GM19240 (cell line): ENCODE measurements at regions not wholly inside any gene's neighbourhood (a gene's known extent, or its start where the extent isn't known, plus 50 kb on each side); places are given as distances from the start of the nearest gene placed in this dataset.

Source experiments
- DNase-seq: peaks from one replicate; pipeline ENCODE4 v3.0.0; 2011; ENCODE audit warnings: low spot score; ENCODE audit not compliant: insufficient read length

DNA sequence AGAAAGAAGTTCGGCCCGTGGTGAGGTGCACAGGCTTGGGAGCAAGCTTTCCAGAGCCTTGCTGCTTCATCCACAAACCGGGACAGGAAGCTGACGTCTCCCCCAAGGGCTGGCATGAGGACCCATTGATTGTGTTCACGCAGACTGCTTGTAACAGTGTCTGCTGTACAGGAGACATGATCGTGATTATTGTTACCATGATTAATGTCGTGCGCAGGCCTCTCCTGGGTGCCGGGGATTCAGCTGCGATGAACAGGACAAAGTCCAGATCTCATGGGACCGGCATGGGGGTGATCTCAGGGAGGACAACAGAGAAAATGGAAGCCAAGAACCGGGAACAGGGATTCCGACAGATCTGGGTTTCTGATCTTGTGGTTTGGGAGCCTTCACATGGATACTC, 219.9 kb downstream of the BRD1 start:
- no peak for DNase-seq

DNA sequence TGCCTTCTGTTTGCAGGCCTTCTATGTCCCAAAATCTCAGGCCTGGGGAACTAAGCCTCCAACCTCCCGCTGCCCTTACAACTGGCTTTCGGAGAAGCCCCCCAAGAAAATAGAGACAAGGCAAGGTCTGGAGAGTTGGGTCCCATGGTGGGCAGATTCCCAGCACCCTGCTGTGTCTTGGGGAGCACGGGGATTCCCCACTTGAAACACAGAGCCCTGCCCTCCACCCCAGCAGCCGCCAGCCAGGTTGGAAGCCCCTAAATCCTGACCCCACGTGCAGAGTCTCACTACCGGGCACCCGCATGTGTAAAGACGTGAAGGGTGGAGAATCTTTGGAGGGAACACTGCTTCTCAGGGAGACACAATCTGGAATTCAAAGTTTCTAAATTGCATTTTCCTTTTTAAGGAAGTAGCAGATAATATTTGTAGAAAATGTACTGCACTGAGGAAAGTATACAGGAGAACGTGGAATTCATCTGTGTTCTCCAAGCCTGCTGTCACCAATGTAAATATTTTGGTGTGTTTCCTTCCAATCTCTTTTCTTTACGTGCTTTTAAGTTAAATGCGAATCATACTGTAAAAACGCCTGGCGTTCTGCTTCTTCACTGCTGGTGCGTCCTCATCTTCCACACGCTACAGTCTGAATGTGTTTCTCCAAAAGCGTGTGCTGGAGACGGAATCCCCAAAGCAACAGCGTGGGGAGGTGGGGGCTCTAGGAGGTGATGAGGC, 220.9 kb downstream of the BRD1 start:
- no peak for DNase-seq

DNA sequence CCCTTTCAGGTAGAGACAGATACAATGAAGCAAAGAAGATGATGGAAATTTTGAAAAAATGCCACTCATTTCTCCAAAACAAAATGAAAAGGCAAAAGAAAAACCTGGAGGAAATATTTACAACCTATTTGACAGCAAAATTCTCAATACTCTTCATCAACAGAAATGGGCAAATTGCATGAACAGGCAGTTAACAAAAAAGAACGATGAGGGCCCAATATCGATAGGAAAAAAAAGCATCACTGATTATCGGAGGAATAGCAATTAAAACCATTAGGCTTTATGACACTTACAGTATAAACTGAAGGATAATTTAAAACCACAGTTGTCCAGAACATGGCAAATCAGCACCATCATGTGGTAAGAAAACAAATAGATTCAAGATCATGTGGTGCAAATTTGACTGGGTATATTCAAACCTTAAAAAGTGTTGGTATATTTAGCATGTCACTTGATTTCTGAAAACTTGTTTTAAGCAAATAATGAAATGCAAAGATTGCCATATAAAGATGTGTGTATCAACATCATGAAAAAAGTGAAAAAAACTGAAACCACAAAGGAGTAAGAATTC, 222.9 kb downstream of the BRD1 start:
- no peak for DNase-seq

DNA sequence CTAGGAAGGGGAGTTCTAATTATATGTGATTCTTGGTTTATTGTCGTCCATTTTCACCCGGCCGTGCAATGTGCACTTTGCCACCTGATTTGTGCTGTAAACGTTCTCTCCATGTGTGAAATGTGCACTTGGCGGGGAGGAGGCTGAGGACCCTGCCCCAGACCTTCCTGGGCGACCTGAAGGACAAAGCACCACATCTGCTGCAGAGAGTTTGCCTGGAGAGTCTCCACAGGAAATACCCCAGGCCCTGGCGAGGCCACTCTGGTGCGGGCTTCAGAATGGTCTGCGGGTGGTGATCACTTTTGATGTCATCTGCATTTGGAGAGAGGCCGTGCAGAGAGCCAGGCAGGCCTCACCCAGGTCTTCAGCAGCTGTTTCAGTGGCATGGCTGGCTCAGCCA, 224.7 kb downstream of the BRD1 start:
- no peak for DNase-seq

DNA sequence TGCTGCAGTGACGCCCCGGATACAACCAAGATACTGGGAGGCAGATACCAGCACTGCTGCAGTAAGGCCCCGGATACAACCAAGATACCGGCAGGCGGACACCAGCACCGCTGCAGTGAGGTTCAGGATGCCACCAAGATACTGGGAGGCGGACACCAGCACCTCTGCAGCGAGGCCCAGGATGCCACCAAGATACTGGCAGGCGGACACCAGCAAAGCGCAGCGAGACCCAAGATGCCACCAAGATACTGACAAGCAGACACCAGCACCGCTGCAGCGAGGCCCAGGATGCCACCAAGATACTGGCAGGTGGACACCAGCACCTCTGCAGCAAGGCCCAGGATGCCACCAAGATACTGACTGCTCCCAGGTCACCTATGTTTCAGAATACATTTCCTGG, 225.2 kb downstream of the BRD1 start:
- DNase-seq: no peak

DNA sequence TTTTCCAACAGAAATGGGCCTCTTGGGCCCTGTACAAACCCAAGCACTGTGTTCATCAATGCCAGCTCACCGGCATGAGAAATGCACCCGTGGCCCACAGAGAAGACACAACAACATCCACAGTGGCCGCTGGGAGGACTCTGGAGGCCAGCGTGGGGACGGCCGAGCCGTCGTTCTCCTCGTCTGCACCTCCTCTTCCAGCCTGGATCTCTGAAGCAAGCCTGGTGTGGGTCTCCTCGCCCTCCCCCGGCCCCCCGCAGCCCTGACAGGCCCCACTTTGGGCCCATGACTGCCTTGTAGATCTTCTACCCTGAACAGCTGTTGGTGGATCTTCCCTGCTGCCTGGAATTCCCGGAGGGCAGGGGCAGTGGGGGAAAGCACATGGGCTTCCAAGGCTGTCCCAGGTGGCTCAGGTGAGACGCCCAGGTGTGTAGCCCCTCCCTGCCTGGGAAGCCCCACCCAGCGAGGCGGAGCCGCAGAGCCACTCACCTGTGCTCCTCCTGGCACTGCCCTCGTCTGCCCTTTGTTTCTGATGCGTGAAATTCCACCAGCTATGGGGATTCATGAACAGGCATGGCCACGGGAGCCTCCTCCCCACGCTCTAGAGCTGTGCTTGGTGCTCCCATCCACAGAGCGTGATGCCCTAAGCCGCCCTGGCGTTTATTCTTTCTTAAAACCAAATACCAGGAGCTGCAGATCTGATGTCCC, 225.9 kb downstream of the BRD1 start:
- no peak for DNase-seq

DNA sequence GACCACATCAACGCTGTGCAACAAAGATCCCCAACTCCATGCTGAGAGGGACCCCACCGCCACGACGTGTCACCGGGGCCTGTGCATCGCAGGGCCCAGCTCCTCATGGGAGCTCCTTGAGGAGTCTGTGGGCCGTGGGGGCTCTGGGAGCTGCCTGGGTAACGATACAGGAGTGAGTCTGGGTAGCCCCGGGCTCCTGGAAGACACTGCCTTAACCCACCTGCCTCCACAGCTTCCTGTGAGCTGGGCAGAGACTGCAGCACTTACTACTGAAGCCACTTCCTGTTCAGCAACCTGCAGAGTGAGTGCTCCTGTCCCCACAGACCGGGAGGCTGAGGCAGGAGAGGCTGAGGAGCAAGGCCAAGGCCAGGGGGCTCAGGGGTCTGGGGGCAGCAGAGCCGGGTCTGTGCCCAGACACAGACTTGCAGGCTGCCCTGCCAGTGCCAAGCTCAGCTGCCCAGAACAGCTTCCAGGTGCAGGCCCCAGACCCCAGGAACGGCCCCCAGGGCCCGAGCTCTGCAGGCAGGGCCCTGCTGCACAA, 226.7 kb downstream of the BRD1 start:
- no peak for DNase-seq

DNA sequence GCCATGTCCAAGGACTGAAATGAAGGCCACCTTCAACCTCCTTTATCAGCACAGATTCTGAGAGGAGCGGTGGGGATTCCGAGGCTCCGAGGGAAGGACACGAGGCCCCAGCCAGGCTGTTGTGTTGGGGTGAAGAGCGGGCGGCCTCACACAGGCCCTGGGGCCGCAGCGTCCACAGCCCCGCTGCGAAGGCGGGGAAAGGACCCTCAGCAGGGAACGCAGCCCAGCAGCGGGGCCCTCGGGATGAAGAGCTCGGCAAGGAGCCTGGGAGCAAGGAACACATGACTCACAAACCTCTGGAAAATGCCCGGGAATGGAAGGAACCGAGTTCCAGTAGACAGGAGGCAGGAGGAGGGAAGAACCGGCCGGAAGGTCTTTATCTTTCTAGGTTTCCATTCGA, 227.2 kb downstream of the BRD1 start:
- no peak for DNase-seq

DNA sequence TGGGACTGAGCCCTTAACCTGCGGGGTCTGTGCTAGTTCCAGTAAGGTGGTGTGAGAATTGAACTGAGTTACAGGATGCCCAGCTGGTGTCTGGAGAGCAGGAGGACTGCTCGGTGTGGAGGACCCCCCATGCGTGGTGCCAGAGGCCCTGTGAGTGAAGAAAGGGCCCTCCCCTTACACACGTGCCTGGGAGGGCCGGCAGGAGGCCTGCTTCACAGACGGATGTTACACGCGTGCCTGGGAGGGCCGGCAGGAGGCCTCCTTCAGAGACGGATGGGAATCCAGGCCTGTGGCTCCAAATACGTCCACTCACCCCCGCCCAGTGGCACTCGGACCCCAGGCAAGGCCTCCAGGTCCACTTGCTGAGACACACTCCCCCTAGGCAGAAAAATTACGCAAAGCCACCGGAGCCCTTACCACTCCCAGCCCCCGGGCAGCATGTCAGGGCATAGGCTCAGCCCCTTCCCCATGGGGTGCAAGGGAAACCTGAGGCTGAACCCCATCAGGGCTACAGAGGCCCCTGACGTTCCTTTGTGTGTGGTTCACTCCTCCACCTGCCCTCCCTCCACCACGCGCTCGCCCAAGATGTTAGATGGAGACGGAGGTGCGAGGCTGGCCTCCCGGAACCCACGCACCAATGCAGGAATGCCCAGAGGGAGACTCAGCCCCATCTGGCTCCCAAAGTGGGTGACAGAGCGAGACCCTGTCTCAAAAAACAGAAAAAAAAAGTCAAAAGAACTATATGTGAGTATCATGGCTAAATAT, 227.8 kb downstream of the BRD1 start:
- no peak for DNase-seq

DNA sequence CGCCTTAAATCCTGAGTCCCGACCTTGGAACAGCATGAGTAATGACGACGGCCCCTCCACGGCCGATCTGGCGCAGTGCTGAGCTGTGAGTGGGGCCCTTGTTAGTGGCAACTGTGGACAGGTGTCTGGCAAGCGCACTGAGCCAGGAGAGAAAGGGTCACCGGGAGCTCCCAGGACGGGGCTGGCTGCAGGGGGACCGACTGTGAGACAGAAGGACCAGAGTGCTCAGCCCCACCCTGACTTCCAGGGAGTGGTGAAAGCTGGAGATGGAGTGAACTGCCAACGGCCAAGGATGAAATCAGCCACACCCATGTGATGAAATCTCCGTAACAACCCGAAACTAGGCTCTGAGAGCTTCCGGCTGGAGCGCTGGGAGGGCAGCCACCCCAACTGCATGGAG, 228.6 kb downstream of the BRD1 start:
- no peak for DNase-seq

DNA sequence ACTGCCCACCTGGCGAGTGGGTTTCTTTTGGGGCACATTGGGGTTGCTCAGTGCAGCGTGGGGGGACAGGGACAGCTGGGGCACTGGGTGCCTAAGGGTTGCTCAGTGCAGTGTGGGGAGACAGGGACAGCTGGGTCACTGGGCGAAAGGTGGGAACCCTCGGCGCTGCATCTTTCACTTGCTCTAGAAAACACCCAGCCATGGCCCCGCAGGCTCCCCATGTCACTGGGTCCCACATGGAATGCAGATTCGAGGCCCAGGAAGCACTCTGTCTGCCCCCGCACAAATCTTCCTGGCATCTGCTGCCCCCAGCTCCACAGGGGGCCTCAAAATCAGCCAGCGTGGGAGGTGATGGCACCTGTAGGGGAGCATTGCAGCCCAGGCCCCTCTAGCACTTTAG, 229.3 kb downstream of the BRD1 start:
- DNase-seq: no peak

DNA sequence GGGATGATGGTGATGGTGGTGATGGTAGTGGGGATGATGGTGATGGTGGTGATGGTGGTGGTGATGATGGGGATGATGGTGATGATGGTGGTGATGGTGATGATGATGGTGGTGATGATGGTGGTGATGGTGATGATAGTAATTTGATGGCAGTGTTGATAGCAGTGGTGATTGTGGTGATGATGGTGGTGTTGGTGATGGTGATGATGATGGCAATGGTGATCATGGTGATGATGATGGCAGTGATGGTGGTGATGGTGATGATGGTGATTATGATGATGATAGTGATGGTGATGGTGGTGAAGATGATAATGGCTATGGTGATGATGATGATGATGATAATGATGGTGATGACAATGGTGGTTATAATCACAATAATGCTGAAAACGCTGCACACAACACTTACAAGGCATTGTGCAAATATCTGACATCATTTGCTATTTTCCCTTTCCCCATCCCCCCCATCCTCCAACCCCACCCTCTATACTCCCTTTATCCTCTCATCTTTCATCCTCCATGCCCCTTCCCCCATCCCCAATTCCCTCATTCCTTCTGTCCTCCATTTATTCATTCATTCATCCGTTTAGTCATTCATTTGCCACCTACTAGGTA, 230.1 kb downstream of the BRD1 start:
- no peak for DNase-seq

DNA sequence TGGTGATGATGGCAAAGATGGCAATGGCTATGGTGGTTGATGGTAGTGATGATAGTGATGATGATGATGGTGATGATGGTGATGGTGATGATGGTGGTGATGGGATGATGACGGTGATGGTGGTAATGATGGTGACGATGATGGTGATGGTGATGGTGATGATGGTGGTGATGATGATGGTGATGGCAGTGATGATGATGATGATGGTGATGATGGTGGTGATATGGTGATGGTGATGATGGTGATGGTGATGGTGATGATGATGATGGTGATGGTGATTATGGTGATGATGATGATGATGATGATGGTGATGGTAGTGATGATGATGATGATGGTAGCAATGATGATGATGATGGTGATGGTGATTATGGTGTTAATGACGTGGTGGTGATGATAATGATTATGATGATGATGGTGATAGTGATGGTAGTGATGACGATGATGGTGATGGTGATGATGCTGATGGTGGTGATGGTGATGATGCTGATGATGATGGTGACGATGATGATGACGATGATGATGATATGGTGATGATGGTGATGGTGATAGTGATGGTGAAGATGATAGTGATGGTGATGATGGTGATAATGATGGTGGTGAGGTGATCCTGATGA, 232.1 kb downstream of the BRD1 start:
- DNase-seq: no peak

DNA sequence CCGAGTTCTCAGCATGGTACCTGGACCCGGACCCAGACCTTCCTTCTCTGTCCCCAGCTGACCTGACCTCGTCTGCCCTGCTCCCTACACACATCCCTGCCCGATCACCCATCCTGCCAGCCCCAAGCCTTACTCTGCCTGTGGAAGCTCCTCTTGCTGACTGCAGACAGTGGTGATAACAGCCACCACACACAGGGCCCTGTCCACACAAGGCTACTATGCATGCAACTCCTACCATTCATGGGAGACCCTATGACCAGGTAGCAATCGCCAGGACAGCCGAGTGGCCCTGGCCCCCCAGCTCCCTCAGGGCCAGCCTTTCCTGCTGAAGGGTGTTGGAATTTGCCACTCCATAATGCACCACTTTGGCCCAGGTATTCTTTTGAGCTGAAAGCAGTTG, 233.6 kb downstream of the BRD1 start:
- DNase-seq: no peak

DNA sequence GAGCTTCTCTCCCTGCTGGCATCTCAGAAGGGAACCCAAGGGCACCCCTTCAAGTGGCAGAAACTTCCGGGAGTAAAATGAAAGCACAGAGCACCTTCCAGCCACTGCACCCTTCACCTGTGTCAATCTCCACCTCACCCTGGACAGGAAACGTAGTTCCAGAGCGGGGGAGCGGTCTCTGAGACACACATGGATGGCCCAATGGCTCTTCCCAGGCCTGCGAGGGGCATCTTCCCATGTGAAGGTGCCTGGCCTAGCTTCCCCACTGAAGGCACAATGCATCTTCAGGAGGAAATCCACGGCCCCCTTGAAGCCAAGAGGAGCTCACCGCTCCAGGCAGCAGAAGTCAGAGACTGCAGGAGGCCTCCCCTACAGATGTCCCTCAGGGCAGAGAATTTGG, 234.2 kb downstream of the BRD1 start:
- no peak for DNase-seq

DNA sequence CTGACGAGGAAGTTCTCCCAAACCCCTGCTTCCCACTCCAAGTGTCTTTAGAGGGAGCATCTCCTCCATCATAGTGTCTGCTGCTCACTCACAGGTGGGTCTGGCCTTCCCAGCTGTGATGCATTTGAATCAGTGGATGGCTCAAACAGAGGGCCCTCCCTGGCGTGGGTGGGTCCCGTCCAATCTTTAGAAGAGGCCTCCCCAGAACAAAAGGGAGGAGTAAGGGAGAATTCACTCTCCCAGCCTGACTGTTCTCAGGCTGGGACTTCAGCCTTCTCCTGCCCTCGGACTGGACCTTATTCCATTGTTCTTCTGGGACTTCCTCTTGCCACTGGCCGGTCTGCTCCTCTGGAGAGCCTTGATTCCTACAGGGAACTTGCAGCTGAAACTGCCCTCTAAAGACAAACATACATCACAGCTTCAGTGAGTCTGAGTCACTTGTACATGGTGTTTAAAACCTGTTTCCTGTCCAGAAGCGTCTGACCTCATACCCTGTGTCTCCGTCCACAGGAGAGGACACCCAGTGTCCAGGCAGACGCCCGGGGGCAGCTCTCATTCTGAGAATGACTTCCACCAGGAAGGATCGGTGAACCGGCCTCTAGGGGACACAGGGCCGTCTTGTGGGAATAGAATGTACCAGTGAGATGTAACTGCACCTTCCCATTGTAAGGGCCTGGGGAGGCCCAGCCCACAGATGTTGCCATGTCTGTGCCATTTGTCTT, 234.7 kb downstream of the BRD1 start:
- DNase-seq: no peak

DNA sequence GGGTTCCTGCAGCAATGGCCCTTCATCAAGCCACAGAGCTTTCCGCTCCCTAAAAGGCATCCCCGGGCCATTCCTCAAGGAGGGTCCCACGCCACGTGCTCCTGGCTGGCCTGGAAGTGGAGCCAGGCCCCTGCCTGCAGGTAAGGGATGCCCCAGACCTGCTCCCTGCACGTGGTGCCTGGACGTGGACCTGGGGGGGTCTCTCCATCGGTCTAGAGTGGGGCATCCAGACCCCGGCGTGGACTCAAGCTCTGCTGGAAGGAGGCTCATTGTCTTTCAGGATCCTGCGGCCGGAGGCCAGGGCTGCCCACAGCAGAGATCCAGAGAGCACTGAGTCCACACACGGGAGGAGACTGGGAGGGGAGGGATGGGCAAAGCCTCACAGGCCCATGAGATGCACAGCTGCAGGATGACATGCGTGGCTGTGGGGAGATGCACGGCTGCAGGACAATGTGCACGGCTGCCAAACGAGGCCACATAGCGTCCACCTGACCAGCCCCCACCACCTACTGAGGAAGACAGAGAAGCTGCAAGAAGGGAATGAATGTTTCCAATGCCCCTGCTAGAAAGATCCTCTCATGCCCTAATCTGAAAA, 236.7 kb downstream of the BRD1 start:
- no peak for DNase-seq

DNA sequence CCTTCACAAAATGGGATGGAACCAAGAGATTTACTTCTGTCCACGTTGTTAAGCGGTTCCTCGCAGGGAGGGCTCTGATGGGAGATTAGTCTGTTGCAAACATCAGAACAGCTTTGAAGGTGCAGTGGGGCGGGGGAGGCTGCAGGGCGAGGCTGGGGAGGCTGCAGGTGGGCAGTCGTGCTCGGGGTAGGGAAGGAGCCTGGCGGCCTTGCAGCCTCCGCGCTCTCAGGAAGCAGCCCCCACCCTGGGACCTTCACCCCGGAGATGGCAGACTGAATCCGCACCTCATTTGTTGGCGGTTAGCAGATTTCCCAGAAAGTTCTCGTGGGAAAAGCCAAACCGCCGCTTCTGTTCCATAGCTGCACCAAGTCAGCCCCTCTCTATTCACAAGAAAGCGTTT, 237.3 kb downstream of the BRD1 start:
- DNase-seq: no peak

DNA sequence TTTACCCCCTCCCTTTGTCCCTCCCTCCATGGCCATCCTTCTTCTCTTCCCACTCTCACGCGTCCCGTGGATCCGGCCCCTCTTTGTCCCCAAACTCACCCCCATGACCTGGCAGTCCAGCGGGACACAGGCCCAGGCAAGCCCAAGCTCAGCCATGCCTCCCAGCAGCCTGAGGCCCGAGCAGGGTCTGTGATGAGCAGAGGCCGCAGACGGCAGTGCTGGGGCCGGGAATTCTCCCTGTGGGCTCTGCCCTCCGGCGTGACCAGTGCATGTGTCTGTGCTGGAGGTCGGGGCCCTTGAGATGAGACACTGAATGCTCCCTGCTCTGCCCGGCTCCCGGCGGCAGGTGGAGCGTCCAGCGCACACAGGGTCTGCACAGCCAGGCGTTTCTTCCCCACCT, 237.9 kb downstream of the BRD1 start:
- DNase-seq: no peak

DNA sequence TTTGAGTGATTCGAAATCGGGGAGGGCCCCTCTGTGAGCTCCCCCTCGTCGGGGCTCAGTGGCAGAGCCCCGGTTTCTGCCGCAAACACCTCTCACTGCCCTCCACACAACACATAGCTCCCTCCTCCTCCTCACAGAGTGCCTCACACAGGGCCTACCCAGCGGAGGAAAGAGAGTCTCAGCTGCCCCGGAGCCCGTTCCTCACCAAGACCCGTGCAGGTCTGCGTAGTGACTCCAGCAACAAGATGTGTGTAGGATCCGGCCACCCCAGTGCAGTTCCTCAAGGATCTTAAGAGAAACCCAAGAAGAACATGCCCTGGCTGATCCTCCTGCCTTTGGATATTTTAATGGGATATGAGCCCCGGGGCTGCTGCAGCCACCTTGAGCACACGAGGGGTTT, 238.4 kb downstream of the BRD1 start:
- DNase-seq: no peak
